WTC11 (cell line): ENCODE measurements at regions not wholly inside any gene's neighbourhood (a gene's known extent, or its start where the extent isn't known, plus 50 kb on each side); places are given as distances from the start of the nearest gene placed in this dataset.
"Not testable (repeated sequence)": the region's sequence is repeated elsewhere in the genome, so short reads cannot be mapped to it uniquely, and the experiment has no call there.

Source experiments
- ATAC-seq: fragments of 200-7000 bp; cut with Tn5 transposase; 2 replicates; pipeline ENCODE4 v1.10.0; 2021; ENCODE audit warnings: mild to moderate bottlenecking, moderate library complexity
- CTCF ChIA-PET: fragments of 300-600 bp; sonication (Branson Sonifier 250); formaldehyde crosslinking; loops from one replicate; lab custom pipeline; 2021; ENCODE audit warnings: antibody characterized with exemption; lab: Charles Lee
- POLR2A ChIA-PET: fragments of 350-600 bp; sonication (Branson Sonifier 250); formaldehyde crosslinking; loops from one replicate; lab custom pipeline; 2021; ENCODE audit warnings: antibody characterized with exemption; lab: Charles Lee
- DNase-seq: peaks from one replicate; pipeline ENCODE4 v3.0.0; 2021; ENCODE audit warnings: low spot score
- H3K27ac Mint-ChIP-seq: 2 replicates; pipeline ENCODE4 v1.8.0; 2021; ENCODE audit warnings: mixed read lengths
- H3K27me3 Mint-ChIP-seq: 2 replicates; pipeline ENCODE4 v1.8.0; 2021; ENCODE audit warnings: low read depth, mild to moderate bottlenecking, moderate library complexity, mixed read lengths
- H3K36me3 Mint-ChIP-seq: 2 replicates; pipeline ENCODE4 v1.8.0; 2021; ENCODE audit warnings: mixed read lengths
- H3K4me1 Mint-ChIP-seq: 2 replicates; pipeline ENCODE4 v1.8.0; 2022; ENCODE audit warnings: mixed read lengths
- H3K4me3 Mint-ChIP-seq: 2 replicates; pipeline ENCODE4 v1.8.0; 2021; ENCODE audit warnings: mild to moderate bottlenecking, moderate library complexity, mixed read lengths
- H3K9me3 Mint-ChIP-seq: 2 replicates; pipeline ENCODE4 v1.8.0; 2021; ENCODE audit warnings: mixed read lengths
- CREB1 ChIP-seq: sonication (generic); formaldehyde crosslinking; IDR thresholded peaks from 2 replicates; pipeline ENCODE4 v1.8.0; 2023; ENCODE audit warnings: mild to moderate bottlenecking, missing genetic modification reagents
- ELF4 ChIP-seq: sonication (generic); formaldehyde crosslinking; IDR thresholded peaks from 2 replicates; pipeline ENCODE4 v1.8.1; 2022; ENCODE audit warnings: low read depth, mild to moderate bottlenecking, moderate library complexity, missing genetic modification reagents
- FOXP4 ChIP-seq: sonication (generic); formaldehyde crosslinking; IDR thresholded peaks from 2 replicates; pipeline ENCODE4 v1.8.0; 2022; ENCODE audit warnings: mild to moderate bottlenecking, missing genetic modification reagents
- IRF1 ChIP-seq: sonication (generic); formaldehyde crosslinking; IDR thresholded peaks from 2 replicates; pipeline ENCODE4 v1.8.0; 2023; ENCODE audit warnings: missing genetic modification reagents
- MAX ChIP-seq: sonication (generic); formaldehyde crosslinking; IDR thresholded peaks from 2 replicates; pipeline ENCODE4 v1.8.0; 2022; ENCODE audit warnings: mild to moderate bottlenecking, missing genetic modification reagents
- NR3C1 ChIP-seq: sonication (generic); formaldehyde crosslinking; conservative IDR thresholded peaks from 2 replicates; pipeline ENCODE4 v1.8.1; 2023; ENCODE audit warnings: low read depth, mild to moderate bottlenecking, missing genetic modification reagents
- USF2 ChIP-seq: sonication (generic); formaldehyde crosslinking; IDR thresholded peaks from 2 replicates; pipeline ENCODE4 v1.8.1; 2023; ENCODE audit warnings: mild to moderate bottlenecking, missing genetic modification reagents, moderate library complexity
- ZNF263 ChIP-seq: sonication (generic); formaldehyde crosslinking; IDR thresholded peaks from 2 replicates; pipeline ENCODE4 v1.8.1; 2022; ENCODE audit warnings: low read depth, mild to moderate bottlenecking, moderate library complexity, missing genetic modification reagents
- ZNF281 ChIP-seq: sonication (generic); formaldehyde crosslinking; IDR thresholded peaks from 2 replicates; pipeline ENCODE4 v1.8.0; 2023; ENCODE audit warnings: mild to moderate bottlenecking, missing genetic modification reagents

GRCh38 chr9:65455751-65456647 lies 171.0 kb upstream of the FOXD4L5 start:
- POLR2A ChIA-PET, CTCF ChIA-PET, H3K27ac Mint-ChIP-seq, H3K4me3 Mint-ChIP-seq, ATAC-seq, DNase-seq, H3K4me1 Mint-ChIP-seq: not testable (repeated sequence)
- peaks cover 16% of the 10 kb centered on the region for H3K27me3 Mint-ChIP-seq
- H3K36me3 Mint-ChIP-seq, result peaks cover 59% of the 10 kb centered on the region
- peaks cover 49% of the 10 kb centered on the region for H3K9me3 Mint-ChIP-seq

- H3K4me1 Mint-ChIP-seq, CTCF ChIA-PET, H3K4me3 Mint-ChIP-seq, ATAC-seq, H3K27ac Mint-ChIP-seq, POLR2A ChIA-PET, DNase-seq: not testable (repeated sequence)
- Mint-ChIP-seq H3K27me3 (peaks cover 16% of the 10 kb centered on the region), H3K36me3 (peaks cover 56% of the 10 kb centered on the region), H3K9me3 (peaks cover 45% of the 10 kb centered on the region)
These were observed 170.1 kb upstream of the FOXD4L5 start for GRCh38 chr9:65455136-65455535.

- CTCF ChIA-PET, H3K4me3 Mint-ChIP-seq, ATAC-seq, DNase-seq, H3K27ac Mint-ChIP-seq, POLR2A ChIA-PET, H3K4me1 Mint-ChIP-seq: not testable (repeated sequence)
- H3K9me3 Mint-ChIP-seq, result peaks cover 41% of the 10 kb centered on the region
- peaks cover 15% of the 10 kb centered on the region for H3K27me3 Mint-ChIP-seq
- peaks cover 52% of the 10 kb centered on the region for H3K36me3 Mint-ChIP-seq
These were observed 169.7 kb upstream of the FOXD4L5 start for GRCh38 chr9:65454666-65455065.

GRCh38 chr9:65454034-65454433 lies 169.0 kb upstream of the FOXD4L5 start:
- H3K9me3 Mint-ChIP-seq, result peaks cover 38% of the 10 kb centered on the region
- H3K4me3 Mint-ChIP-seq, H3K27ac Mint-ChIP-seq, H3K4me1 Mint-ChIP-seq, CTCF ChIA-PET, POLR2A ChIA-PET, DNase-seq, ATAC-seq: not testable (repeated sequence)
- H3K36me3 Mint-ChIP-seq, result peaks cover 52% of the 10 kb centered on the region
- peaks cover 11% of the 10 kb centered on the region for H3K27me3 Mint-ChIP-seq

GRCh38 chr9:65449886-65450610 lies 165.0 kb upstream of the FOXD4L5 start:
- peaks cover 16% of the 10 kb centered on the region for H3K27me3 Mint-ChIP-seq

GRCh38 chr9:65449423-65449822 lies 164.4 kb upstream of the FOXD4L5 start:
- Mint-ChIP-seq H3K4me3 (no peak overlapping the region), H3K27ac (no peak overlapping the region), H3K9me3 (peaks cover 52% of the 10 kb centered on the region), H3K4me1 (no peaks in the 10 kb centered on the region), H3K36me3 (peaks cover 59% of the 10 kb centered on the region), H3K27me3 (peaks cover 16% of the 10 kb centered on the region)
- ChIA-PET CTCF (no interaction called here), POLR2A (no interaction called here)
- ATAC-seq, result no peak
- no peak for DNase-seq
- TF ChIP-seq ZNF263 (CRISPR knock-in tag) (no peak), IRF1 (CRISPR knock-in tag) (no peak), MAX (CRISPR knock-in tag) (no peak), FOXP4 (CRISPR knock-in tag) (no peak), NR3C1 (CRISPR knock-in tag) (no peak), ZNF281 (CRISPR knock-in tag) (no peak), CREB1 (CRISPR knock-in tag) (no peak), ELF4 (CRISPR knock-in tag) (no peak), USF2 (CRISPR knock-in tag) (no peak)

More at GRCh38 chr9:65449886-65450610, 165.0 kb upstream of the FOXD4L5 start:
- DNase-seq, H3K27ac Mint-ChIP-seq, CTCF ChIA-PET, H3K4me1 Mint-ChIP-seq, H3K4me3 Mint-ChIP-seq, ATAC-seq, POLR2A ChIA-PET: not testable (repeated sequence)
- H3K9me3 Mint-ChIP-seq, result peaks cover 52% of the 10 kb centered on the region
- peaks cover 59% of the 10 kb centered on the region for H3K36me3 Mint-ChIP-seq
